NCI-H524 (cell line): ENCODE measurements at regions not wholly inside any gene's neighbourhood (a gene's known extent, or its start where the extent isn't known, plus 50 kb on each side); places are given as distances from the start of the nearest gene placed in this dataset.

ENCODE experiments used
- DNase-seq, 2 experiments: peaks; one replicate each; lab custom pipeline; 2025; lab: John Stamatoyannopoulos, UW

DNA sequence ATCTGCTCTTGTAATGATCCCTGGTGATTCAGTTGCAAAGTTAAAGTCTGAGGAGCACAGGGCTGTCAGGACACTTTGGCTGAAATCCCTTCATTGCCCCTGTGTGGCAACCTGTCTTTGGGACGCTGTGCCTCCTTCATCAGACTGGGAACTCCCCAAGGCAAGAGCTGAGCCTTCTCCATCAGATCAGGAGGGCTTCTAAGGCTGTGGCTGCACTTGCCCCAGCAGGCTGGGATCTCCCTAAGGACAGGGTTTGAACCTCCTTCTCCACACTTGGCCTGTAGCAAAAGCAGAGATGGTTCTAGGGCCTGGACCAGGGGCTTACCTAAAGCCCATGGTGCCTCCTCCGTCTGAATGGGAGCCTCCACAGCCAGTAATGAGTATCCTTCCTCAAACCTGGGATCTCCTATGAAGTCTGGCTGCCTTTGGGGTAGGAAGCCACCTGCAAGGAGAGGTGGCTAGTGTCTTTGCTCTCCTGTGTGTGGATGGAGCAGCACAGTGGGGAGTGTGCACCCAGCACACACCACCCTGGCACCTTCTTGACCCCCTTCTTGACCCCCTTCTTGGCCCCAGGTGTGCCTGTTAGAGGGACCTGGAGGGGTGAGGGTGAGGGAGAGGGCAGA, 79.0 kb upstream of the NKD1 start:
- no peak for DNase-seq

DNA sequence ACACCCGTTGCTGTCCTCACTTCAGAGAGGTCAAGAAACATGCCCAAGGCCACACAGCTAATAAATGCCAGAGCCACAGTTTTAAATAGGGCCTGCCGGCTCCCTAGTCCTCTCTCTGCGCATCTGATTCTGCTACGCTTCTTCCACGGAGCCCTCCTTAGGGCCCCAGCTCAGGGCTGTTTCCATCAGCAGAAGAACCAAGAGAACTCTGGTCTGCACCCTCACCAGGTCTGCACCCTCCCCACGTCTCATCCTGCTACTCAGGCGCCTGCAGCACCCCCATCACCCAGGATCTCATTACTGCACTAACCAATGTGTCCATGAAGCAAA, 79.5 kb upstream of the NKD1 start:
- DNase-seq = no peak

DNA sequence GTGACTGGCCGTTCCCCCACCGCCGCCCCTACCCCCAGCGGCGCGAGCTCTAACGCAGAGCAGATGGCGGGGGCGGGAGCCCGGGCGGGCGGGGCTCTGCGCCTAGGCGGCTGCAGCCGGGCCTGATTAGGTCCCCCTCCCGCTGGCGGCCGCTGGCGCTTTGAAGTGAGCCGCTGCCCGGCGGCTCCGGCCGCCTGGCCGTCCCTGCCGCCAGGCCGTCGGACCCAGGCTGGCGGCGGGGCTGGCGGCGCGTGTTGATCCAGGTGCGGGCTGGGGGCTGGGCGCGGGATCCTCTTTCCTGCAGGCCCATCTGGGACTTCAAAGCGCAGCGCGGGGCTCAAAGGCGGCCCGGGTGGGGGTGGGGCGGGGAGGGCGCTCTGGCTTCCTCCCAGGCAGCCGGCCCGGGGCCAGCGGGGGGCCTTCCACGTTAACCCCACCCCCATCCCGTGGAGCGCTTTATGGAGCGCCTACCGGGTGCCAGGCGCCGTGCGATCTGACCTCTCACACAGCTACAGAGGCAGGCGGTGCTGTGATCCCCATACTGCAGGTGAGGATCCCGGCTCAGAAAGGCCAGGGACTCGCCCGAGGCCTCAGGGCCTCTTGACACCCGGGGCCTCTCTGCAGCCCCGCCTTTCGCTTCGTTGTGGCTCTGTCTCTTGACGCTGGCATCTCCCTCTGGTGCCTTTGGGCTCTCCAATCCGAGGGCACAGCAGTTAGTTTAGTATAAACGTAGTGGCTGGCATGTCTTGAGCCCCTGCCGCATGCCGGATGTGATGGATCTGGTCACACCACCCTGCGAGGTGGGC, 80.0 kb upstream of the NKD1 start:
- peak; percentile 78 to 88 for DNase-seq

DNA sequence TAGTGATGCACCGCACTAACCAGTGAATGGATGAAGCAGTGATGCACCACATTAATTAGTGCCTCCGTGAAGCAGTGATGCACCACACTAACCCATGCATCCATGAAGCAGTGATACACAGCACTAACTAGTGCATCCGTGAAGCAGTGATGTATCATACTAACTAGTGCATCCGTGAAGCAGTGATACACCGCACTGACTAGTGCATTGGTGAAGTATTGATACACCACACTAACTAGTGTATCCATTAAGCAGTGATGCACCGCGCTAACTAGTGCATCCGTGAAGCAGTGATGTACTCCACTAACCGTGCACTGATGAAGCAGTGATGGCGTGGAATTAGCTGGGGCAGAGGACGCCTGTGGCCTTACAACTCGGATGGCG, 80.6 kb upstream of the NKD1 start:
- no peak for DNase-seq

DNA sequence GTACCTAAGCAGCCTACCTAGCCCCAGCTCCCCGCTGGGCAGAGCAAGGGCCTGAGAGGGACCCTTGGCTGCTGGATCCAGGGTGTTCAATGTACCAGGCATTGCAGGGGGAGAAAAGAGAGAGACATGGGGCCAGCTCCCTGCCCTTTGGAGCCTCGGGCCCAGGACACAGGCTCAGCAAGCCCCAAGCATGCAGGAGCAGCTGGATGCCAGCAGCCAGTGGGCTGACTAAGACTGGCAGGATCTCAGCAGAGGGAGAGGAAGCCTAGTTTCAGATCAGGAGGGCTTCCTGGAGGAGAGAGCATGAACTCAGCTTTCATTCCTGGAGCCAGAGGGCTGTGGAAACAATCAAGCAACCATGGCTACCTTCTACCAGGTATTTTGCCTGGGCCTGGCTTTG, 82.0 kb upstream of the NKD1 start:
- no peak for DNase-seq

DNA sequence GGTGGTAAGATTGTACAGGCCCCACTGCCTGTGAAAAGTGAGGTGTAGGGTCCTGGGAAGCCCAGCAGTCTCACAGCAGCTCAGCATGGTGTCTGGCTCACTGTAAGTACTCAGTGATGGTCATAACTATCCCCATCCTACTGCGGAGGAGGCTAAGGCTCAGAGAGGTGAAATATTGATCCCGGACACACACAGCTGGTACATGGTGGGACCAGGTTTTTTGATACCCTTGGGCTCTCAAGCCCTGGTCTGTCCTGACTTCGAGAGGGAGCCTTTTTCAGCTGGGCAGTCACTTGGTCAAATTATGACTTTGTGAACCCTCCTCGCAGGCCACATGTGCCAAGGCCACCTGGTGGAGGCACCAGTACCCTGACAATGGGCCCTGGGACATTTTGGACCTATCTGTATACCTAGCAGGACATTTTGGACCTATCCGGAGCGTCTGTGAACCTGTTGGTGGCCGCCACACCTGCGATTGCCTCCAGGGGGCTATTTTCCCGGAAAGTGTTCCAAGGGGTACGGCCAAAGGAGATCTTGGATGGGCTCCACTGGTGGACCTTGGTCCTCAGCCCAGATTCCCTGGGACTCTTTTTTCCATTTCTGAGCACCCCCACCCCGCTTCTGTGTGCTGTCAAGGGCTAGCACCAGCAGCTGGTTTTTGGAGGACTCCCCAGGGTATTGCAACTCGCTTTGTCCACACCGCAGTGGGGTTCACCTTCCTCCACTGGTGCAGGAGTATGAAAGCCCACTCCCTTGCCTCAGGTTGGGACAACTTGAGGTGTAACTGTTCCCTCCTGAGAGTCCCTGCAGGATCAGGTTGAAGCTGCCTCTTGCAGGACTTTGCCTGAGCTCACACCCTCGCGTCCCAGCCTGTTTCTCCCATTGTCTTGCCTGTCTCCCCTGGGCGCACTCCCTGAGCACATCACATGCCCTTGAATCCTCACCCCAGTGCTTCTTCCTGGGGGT, 83.6 kb upstream of the NKD1 start:
- DNase-seq = no peak

DNA sequence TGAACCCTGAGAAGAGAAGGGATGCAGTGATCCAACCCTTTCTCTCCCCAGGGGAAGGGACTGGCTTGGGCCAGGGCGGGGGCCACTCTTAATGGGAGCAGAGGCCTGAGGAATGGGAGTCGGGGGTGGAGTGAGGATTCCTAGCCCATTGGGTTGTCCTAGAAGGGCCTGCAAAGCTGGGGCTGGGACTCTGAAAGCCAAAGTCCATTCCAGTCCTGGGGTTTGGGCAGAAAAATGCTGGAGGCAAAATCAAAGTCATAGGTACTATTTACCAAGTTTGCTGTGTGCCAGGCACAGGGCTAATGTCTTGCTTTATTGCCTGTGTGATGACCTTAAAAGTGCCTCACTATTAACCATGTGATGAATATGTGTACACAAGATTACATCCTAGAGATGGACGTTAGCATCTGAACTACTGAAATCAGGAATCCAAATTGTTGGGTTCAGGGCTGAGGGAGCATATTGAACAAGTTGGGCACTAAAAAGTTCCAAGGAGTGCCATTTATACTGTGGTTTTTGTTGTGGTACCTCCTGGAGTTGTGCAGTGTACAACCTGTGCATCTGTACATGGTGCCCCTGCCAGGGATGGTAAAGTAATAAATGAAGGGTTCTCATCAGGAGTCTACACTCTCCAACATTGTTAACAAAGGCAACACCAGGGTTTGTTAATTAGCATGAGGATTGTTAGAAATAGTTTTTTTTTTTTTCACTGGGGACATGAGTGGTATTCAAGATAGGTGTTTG, 84.4 kb upstream of the NKD1 start:
- no peak for DNase-seq

DNA sequence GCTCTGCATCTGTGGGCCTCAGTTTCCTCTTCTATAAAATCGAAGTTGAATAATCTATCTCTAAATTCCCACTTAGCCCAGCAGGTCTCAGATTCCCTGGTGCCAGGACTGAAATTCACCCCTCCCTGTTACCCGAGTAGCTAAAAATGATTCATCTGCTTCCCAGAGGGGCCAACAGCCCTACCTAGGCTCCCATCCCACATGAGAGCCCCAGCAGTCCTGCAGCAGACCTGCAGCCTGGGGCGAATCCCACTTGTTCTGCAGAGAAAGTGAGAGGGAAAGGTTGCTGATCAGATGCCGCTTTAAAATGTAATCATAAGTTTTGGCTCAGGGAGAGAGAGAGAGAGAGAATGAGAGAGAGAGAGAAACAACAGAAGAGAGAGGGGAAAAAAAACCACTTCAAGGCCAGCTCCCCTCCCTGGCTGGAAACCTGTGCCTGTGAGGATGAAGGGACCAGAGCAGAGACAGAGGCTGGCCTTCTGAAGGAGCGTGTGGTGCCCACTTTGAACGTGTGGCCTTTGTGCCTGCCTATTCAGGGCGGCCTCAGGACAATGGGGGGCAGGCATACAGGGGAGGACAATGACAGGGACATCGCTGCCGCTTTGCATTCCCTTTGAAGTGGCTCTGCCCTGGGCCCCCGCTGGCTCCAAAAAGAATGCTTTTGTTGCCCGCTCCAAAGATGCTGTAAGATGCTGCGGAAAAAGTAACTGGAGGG, 85.2 kb upstream of the NKD1 start:
- DNase-seq = no peak

DNA sequence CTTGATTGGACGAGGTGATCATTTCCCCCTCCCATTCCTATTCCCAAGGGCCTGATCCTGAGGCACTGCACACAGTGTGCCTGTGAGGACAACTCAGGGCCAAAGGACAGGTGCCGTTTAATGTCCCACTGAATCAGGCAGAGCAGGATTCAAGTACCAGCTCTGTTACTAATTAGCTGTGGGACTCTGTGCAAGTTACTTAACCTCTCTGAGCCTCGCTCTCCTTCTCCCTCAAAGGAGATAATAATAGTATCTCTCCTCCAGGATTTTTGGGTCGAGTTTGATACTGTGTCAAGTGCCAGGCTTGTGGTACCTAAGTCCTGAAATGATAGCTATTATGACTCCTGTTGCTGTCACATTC, 86.8 kb upstream of the NKD1 start:
- DNase-seq = no peak

DNA sequence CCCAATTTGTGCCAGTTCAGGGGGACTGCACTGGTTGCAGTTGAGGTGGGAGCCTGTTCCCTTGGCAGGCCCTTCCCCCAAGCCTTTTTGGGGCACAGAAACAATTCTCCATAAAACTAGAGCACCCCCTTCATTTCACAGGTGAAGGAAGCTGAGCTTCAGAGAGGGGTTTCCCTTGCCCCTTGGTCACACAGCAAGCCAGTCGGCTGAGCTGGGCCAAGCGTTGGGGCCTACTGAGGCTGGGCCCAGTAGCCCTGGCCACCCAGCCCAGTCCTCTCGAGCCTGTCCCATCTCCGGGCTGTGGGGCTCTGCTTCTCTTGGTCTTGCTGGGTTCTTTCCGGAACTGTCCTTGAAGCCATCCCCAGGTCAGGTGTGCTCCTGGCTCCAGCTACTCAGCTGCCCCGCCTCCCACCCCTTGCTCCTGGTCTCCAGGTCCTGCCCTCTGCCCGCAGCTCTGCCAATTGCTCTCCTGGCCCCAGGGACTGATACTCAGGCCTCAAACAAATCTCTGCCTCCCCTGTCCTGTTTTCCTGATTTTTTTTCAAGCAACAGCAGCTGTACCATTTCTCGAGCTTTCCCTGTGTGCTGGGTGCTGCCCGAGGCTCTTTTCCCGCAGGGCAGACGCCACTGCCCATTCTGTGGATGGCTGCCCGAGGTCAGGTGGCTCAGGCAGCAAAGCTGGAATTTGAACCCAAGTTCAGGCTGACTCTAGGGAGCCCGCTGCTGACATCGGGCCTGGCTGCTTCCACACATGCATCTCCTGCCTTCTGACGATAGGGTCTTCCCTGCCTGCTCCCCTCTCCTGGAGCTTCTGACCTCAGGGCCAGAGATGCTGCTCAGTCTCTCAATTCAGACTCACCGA, 87.4 kb upstream of the NKD1 start:
- no peak for DNase-seq

DNA sequence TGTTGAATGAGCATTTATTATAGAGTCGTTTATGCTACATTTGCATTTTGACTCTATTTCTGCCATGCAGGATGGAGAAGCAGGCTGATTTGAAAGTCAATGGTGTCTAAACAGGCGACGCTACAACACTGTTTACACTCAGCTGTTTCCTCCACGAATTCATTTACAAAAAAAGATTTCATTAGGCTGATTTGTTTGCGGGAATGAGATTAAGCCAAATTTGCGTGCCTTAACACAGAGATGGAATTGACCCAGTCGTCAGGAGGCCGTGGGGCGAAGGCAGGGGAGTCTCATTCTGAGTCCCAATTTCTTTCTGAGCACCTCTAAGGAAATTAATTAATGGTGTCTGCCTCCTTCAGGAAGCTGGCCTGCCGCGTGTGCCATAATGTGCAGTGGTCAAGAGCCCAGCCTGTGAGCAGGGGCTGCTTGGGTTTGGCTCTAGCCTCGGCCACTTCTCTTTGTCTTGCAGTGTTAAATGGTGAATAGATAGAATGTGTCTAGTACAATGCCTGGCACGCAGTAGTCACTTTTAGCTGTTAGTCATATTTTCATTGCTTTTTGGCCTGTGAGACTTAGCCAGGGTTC, 88.6 kb upstream of the NKD1 start:
- no peak for DNase-seq

DNA sequence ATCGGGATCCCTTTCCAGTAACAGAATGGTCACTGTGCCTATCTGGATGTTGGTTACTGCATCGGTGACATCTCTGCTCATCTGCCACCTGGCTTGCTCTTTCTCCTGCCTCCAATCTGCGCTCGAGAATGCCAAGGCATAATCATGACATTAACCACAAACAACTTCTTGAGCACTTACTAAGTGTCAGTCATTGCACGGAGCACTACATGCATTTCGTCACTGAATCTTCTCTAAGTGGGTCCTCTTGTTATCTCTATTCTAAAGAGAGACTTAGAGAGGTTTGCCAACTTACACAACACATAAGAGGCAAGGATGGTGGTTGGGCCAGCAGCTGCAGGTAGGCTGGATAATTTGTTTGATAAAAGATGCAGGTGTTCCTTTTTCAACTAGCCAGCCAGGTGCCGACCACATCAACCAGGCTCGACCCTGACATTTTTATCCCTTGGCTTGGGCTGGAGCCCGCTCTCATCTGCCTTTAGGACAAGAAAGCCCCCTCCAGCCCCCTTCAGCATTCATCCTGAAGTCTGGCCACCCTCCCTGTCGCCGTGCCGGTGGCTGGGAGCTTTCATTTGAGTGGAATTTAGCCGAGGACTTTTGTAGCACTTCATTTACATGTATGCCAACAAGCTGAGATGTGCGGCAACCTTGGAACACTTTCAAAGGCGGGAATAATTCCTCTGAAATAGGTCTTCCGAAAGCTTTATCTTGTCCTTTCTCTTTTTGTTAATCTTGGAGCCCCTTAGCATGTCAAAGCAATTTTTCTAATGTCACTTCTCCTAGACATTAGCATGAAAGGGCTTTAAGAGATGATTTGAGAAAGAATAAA, 89.3 kb upstream of the NKD1 start:
- DNase-seq = no peak

DNA sequence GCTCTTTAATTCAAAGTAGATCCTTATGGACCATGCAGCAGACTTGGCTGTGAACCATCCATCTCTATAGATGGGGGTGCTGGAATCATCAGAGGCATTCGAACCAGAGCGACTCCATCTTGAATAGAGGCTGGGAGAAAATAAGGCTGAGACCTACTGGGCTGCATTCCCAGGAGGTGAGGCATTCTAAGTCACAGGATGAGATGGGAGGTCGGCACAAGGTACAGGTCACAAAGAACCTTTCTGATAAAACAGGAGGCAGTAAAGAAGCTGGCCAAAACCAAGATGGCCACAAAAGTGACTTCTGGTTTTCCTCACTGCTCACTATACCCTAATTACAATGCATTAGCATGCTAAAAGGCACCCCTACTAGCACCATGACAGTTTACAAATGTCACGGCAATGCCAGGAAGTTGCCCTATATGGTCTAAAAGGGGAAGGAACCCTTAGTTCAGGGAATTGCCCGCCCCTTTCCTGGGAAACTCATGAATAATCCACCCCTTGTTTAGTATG, 89.2 kb upstream of the BRD7 start:
- no peak for DNase-seq

DNA sequence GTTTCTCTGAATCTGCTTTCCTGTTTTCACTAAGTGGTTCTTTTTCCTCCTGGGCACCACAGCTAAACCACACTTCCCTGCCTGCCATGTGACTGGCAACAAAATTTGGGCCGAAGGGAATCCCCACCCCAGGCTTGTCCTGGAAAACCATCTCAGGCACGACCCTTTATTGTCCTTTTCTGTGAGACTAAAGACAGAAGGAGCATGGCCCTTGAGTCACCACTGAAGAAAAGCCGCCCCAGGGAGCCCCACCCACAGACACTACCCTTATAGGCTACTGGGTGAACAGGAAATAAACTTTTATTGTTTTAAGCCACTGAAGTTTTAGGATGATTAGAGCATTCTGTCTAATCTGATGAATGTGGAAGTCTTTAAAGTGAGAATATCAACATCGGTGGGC, 88.6 kb upstream of the BRD7 start:
- no peak for DNase-seq

DNA sequence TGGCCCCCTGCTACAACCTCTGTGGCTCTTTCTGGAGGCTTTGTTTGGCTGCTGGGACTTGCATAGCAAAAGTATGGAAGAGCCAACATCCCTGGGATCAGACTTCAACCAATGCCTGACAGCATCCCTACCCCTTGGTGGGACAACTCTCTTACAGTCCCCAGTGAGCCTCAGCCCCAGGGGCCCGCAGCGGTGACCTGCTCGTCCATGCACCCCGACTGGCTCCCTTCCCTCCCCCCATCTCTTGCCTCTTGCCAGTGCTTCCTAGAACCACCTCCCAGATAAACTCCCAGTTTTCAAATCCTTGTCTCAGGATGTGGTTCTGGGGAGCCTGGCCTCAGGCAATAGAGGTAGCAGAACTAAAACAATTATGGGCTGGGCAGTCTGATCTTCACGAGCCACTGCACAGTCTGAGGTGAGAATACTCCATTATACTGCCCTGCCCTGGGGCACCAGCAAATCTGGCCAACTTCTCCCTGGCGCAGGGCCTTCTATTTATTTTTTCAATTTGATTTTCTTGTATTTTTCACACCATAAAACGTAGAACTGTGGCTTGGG, 86.6 kb upstream of the BRD7 start:
- DNase-seq = no peak

DNA sequence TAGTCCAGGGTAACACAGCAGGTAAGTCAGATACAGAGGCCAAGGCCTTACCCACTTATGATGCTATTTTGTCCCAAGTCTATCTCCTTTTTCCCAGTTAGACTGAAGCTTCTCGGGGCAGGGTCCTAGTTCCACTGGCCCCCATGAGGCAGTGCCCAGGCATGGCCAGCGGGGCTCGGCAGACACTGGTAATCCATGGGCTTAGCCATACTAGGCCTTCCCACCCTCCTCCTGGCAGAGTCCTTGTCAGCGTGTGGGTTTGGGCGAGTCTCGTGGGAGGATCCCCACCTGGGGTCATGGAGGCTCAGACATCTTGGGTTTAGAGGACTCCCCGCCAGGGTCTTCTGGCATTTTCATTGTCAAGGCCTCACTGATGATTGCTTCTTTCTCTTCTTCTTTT, 84.7 kb upstream of the BRD7 start:
- DNase-seq = no peak

DNA sequence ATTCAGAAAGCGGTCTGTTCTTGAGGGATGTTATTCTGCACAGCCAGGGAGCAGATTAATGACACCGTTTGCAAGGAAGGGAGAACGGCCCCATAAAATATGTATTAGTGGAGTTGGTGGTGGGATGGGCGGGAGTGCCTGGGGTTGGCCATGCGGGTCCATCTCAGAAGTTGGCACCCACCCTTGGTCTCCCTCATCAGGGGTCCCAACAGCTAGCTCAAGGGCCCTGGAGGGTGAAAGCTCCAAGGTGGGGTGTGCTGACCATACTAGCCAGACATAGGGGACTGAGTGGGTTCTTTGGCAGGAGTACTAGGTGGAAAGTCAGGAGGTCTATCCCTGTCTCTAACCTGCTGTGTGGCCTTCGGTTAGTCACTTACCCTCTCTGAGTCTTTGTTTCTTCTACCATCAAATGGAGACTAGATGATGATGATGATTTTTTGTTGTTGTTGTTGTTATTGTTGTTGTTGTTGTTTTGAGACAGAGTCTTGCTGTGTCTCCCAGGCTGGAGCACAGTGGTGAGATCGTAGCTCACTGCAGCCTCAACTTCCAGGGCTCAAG, 83.2 kb upstream of the BRD7 start:
- DNase-seq = no peak

DNA sequence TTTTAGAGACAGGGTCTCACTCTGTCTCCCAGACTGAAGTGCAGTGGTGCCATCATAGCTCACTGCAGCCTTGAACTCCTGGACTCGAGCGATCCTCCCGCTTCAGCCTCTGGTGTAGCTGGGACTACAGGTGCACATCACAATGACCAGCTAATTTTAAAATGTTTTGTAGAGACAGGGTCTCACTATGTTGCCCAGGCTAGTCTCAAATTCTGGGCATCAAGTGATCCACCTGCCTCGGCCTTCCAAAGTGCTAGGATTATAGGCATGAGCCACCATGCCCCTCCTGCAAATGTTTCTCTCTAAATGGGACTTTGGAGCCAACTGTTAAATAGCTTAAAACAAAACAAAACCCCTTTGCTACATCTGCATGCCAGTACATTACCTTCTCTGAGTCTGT, 82.2 kb upstream of the BRD7 start:
- no peak for DNase-seq

DNA sequence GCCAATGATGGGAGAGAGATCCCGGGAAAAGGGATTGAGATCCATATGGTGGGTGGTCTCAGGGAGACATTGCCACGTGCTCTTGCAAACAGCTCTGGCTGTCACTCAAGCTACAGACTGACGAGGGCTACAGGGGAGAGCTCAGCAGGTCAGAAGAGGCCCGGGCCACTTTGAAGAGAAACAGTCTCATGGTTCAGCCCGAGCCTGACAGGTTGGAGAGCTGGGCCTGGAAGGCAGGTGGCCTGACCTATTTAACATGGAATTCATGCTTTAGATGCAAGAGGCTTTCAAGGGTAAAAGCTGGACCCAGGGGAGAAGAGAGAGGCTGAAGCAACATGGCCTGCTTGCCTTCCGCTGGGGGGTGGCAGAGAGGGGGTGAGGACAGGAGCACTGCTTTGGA, 81.0 kb upstream of the BRD7 start:
- DNase-seq = no peak
